Hematopoietic multipotent progenitor cell treated with erythropoietin and hydrocortisone succinate and interleukin-3 and kit ligand, for 4 days (in vitro differentiated cells): ENCODE measurements at regions not wholly inside any gene's neighbourhood (a gene's known extent, or its start where the extent isn't known, plus 50 kb on each side); places are given as distances from the start of the nearest gene placed in this dataset.

ENCODE experiments used
- DNase-seq: peaks from one replicate; pipeline ENCODE4 v3.0.0-alpha.2; 2015

DNA sequence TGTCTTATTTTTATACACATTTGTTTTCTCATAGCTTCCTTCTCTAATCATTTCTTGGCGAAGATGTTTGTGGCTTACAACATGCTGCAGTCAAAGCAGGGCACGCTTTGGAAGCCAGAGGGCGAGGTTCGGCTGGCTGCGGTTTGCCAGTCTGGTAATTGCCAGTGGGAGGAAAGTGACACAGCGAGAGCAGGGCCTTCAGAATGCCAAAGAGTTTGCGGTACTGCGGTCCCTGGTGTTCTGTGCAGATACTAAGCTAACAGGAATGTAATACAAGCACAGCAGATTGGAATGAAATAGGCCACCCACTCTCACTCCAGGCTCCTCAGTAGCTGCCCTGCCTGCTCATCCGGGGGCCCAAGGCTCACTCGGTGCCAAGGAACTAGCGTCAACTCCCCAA is 58.7 kb upstream of the TGM3 start:
- DNase-seq: peak; percentile 42

DNA sequence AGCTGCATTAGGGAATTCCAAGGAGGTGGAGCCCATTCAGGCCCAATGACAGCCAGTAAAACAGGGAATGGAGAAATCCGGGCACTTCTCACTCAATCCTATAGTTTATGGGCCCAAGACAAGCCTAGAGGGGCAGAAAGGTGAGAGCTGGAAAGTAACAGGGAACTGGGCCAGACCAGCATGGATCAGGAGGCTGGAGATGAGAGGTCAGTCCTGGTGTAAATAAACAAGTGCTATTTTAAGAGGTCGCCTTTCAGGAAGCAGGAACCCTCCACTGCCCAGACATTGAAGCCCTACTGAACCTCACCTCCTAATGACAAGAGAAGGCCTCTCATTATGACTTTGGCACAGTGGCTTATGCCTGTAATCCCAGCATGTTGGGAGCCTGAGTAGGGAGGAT is 57.2 kb upstream of the TGM3 start:
- no peak for DNase-seq

DNA sequence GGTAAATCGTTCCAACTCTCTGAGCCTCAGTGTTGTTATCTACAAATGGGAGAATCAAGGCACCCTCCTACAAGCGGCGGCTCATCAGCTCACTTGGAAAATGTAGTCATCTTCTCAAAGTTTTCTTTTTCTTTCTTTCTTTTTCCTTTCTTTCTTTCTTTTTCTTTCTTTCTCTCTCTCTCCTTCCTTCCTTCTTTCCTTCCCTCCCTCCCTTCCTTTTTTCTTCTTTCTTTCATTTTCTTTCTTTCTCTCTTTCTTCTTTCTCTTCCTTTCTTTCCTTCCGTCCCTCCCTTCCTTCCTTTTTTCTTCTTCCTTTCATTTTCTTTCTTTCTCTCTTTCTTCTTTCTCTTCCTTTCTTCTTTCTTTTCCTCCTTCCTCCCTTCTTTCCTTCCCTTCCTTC is 55.0 kb upstream of the TGM3 start:
- DNase-seq: no peak

DNA sequence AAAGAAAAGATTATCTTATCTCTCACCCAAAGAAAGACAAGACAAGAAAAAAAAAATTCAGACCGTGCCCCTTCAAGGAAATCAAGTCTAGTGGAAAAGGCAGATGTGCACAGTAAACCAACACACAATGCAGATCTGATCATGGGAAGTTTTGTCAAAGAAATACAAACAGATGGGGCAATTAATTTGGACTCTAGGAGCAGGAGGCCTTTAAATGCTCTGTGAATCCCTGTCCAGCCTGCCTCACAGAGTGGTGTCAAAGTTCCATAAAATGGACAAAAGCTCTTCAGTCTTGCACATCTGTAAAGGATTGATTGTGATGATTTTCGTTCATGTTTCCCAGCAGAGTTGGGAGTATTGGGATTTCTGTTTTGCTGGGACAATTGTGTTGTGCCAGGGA is 53.1 kb upstream of the TGM3 start:
- DNase-seq: no peak

DNA sequence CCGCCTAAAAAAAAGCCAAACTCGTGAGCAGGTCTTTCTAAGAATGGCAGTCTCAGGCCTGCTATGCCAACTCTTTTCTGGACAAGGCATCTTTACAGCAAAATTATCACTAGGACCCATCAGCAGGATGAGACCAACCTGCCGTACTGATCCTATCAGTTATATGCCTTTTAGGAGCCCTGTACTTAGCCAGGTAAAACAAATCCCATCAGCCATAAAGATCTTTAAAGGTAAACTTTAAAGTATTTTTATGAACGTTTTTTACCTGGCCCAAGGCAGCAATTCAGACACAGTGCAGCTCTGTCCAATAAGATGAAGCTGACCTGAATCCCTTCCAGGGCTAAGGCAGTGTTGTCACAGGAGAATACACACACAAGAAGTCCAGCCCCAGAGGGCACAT is 51.3 kb upstream of the TGM3 start:
- DNase-seq: no peak

DNA sequence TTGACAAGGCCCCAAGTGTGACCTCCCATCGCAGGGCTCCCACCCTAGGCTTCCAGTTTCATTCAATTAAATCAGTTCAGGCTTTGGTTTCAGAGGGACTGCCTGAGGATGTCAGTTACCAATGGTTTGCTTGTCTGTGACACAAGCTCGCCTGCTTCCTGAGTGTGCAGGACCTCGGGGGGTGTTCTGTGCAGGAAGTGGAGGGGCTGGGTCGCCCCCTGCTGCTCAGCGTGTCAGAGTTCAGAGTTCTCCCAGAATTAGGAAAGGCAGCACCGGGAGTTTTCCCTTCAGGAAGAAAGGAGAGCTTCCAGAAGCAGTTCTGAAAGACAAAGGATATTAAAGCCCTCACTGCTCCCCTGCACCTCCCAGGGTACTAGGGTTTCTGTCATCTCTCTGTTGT is 50.8 kb upstream of the TGM3 start:
- DNase-seq: no peak

DNA sequence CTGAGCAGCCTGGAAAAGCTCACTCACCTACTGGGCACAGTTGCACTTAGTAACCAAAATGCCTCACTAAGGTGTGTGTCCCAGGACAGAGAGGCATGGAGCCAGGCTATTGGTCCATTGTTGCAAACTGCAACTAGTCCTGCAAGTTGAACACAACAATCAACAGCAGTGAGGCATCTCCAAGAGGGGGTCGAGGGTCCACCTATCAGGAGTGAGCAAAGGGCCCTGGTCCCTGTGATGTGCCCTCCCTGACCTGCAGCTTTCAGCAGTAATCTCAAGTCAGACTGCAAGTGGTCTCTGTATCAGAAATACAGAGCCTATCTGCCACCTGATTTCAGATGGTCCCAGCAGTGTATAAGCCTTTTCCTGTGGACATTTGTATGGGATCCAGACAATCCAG is 50.2 kb upstream of the TGM3 start:
- no peak for DNase-seq
